ENCODE measurements at regions not wholly inside any gene's neighbourhood (a gene's known extent, or its start where the extent isn't known, plus 50 kb on each side); places are given as distances from the start of the nearest gene placed in this dataset.
A peak's percentile ranks its signal among the peaks of the same experiment; 100 is the strongest.

DNA sequence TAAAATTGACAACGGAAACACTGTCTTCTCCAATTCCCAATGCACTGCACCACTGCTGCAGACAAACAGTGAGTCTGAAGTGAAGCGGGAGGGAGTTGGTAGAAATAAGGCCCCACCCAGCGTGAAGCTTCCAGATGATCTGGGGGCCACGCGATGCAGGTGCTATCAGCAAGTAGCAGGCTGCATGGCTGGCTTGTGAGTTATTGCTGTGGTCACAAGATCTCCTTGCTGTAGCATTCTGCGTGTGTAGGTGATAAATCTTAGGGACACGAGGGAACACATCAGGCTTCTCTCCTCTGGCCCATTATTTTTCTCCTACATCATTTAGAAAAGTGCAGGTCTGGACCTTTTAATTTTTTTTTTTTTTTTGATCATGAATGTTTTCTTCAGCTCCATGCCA, 407.6 kb downstream of the TMEM114 start:
- Histone ChIP-seq H3K4me1 (no peaks in the 10 kb centered on the region), H3K4me3 (no peak overlapping the region), H3K9me3 (no peaks in the 10 kb centered on the region), H3K36me3 (no peaks in the 10 kb centered on the region), H3K27ac (no peak overlapping the region), H3K27me3 (no peaks in the 10 kb centered on the region)
- no peak for DNase-seq
- TF ChIP-seq, protein P1, sequence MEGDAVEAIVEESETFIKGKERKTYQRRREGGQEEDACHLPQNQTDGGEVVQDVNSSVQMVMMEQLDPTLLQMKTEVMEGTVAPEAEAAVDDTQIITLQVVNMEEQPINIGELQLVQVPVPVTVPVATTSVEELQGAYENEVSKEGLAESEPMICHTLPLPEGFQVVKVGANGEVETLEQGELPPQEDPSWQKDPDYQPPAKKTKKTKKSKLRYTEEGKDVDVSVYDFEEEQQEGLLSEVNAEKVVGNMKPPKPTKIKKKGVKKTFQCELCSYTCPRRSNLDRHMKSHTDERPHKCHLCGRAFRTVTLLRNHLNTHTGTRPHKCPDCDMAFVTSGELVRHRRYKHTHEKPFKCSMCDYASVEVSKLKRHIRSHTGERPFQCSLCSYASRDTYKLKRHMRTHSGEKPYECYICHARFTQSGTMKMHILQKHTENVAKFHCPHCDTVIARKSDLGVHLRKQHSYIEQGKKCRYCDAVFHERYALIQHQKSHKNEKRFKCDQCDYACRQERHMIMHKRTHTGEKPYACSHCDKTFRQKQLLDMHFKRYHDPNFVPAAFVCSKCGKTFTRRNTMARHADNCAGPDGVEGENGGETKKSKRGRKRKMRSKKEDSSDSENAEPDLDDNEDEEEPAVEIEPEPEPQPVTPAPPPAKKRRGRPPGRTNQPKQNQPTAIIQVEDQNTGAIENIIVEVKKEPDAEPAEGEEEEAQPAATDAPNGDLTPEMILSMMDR (IDR thresholded peaks at IDR 0.05): no peak
- intact Hi-C loops (cut with DNase I; ENCODE audit: low total_unique reads): no loop called here

DNA sequence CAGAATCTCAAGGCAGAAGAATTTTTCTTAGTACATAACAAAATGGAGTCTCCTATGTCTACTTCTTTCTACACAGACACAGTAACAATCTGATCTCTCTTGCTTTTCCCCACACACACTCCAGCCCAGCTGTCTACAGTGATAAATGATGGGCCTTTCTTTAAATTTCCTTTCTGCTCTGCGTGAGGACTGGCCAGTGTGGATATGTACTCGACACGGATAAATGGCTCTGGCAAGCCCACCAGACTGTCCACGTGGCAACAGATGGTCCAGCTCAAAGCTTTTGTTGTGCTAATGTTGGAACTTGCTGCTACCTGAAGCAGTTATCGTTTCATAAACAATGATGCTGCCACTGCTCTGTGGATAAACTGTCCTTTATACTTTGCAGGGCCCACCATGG, 410.7 kb downstream of the TMEM114 start:
- H3K9me3 ChIP-seq: no peaks in the 10 kb centered on the region
- H3K4me3 ChIP-seq: no peak overlapping the region
- no peaks in the 10 kb centered on the region for H3K27me3 ChIP-seq
- no peak overlapping the region for H3K27ac ChIP-seq
- DNase-seq: no peak
- no peaks in the 10 kb centered on the region for H3K4me1 ChIP-seq
- intact Hi-C loops (cut with DNase I; ENCODE audit: low total_unique reads): no loop called here
- TF ChIP-seq, protein P1 (IDR thresholded peaks at IDR 0.05): no peak
- no peaks in the 10 kb centered on the region for H3K36me3 ChIP-seq

DNA sequence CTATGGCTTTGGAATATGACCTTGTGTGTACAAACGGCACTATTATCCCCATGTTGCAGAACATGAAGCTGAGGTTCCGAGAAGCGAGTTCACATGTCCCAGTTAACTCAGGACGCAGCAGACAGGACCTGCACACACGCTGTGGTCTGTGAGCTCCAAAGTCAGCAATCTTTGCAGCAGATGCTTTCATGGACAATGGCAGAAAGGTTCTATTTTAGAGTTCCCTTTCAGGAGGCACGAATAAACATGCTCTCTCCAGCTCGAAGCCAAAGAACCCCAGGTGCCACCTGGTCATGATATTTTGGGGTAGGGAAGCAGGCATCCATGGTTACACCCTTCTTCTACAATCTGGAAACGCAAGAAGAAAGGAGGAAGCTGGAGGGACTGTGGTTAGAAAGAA, 412.0 kb downstream of the TMEM114 start:
- Histone ChIP-seq H3K27ac (no peak overlapping the region), H3K36me3 (no peaks in the 10 kb centered on the region), H3K9me3 (no peaks in the 10 kb centered on the region), H3K4me3 (no peak overlapping the region), H3K27me3 (no peaks in the 10 kb centered on the region), H3K4me1 (no peaks in the 10 kb centered on the region)
- TF ChIP-seq, protein P1 (IDR thresholded peaks at IDR 0.05): no peak
- intact Hi-C loops (cut with DNase I; ENCODE audit: low total_unique reads): no loop called here
- DNase-seq: no peak

DNA sequence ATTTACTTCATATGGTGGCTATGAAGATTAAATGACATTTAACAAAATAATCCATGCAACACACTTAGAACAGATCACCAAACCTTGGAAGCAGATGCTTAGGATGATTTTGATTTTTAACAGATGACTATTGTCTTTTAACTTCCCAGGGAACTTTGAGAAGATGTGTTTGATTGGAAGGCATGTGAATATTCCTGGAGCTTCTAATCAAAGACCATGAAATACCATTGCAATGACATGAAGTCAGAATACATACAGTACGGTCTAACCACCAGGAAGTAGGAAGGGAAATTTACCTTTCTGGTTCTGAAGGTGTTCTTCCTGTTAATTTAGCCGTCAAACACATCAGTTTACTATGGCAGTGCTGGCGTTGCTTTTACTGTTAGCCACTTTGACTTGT, 414.9 kb downstream of the TMEM114 start:
- no peaks in the 10 kb centered on the region for H3K36me3 ChIP-seq
- intact Hi-C loops (cut with DNase I; ENCODE audit: low total_unique reads): no loop called here
- no peak overlapping the region for H3K27ac ChIP-seq
- TF ChIP-seq, protein P1 (IDR thresholded peaks at IDR 0.05): no peak
- no peak overlapping the region for H3K4me3 ChIP-seq
- H3K9me3 ChIP-seq: no peaks in the 10 kb centered on the region
- DNase-seq: no peak
- H3K4me1 ChIP-seq: no peaks in the 10 kb centered on the region
- no peaks in the 10 kb centered on the region for H3K27me3 ChIP-seq

DNA sequence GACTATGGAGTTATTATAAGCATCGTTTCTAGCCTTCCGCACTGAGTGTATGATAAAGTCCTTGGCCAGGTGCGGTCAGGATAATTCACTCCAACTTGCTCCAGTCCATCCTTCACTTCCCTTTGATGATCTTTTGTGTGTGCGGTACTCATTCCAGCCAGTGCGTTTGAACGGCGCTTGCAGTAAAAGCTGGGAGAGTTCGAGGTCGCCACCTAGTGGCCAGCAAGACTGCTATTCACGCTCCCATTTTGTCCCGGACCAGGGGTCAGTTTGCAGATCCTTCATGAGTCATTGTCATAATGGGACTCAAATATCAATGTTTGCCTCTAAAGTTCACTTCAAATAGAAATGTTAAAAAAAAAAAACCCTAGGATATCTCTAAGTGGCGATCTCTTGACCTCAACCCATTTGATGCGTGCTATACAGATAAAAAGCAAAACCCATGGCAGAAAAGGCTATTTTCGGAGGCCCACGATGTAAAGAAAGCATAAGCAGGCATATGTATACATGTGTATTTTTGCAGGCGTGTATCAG, 417.1 kb downstream of the TMEM114 start:
- DNase-seq: peak in 1 of 2 donors; percentile 30
- Histone ChIP-seq H3K4me3 (no peak overlapping the region), H3K27me3 (no peaks in the 10 kb centered on the region), H3K36me3 (no peaks in the 10 kb centered on the region), H3K4me1 (no peaks in the 10 kb centered on the region), H3K27ac (no peak overlapping the region), H3K9me3 (no peaks in the 10 kb centered on the region)
- TF ChIP-seq, protein P1 (IDR thresholded peaks at IDR 0.05): peak in 1 of 2 experiments; percentile 15
- intact Hi-C loops (cut with DNase I; ENCODE audit: low total_unique reads): no loop called here

DNA sequence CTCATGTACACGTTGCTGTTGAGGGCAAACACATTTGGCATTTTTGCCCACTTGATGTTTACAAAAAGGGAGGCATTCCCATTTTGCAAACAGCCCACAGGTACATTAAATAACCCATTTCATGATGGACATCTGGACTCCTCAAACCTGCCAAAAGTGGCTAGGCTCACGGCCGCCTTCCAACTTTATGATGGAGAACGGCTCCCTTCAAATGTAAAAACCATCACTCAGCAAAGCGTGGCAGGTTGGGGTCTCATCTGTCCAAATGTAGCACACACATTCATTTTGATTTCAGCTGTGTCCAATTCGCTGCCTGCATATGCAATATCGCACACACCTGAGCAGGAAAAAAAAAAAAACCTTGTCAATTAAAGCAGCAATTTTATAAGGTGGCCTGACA, 417.8 kb downstream of the TMEM114 start:
- intact Hi-C loops (cut with DNase I; ENCODE audit: low total_unique reads): no loop called here
- no peaks in the 10 kb centered on the region for H3K9me3 ChIP-seq
- TF ChIP-seq, protein P1 (IDR thresholded peaks at IDR 0.05): no peak
- no peaks in the 10 kb centered on the region for H3K27me3 ChIP-seq
- no peak overlapping the region for H3K4me3 ChIP-seq
- no peak for DNase-seq
- no peaks in the 10 kb centered on the region for H3K36me3 ChIP-seq
- no peak overlapping the region for H3K27ac ChIP-seq
- no peaks in the 10 kb centered on the region for H3K4me1 ChIP-seq
